ENCODE measurements at regions not wholly inside any gene's neighbourhood (a gene's known extent, or its start where the extent isn't known, plus 50 kb on each side); places are given as distances from the start of the nearest gene placed in this dataset.

DNA sequence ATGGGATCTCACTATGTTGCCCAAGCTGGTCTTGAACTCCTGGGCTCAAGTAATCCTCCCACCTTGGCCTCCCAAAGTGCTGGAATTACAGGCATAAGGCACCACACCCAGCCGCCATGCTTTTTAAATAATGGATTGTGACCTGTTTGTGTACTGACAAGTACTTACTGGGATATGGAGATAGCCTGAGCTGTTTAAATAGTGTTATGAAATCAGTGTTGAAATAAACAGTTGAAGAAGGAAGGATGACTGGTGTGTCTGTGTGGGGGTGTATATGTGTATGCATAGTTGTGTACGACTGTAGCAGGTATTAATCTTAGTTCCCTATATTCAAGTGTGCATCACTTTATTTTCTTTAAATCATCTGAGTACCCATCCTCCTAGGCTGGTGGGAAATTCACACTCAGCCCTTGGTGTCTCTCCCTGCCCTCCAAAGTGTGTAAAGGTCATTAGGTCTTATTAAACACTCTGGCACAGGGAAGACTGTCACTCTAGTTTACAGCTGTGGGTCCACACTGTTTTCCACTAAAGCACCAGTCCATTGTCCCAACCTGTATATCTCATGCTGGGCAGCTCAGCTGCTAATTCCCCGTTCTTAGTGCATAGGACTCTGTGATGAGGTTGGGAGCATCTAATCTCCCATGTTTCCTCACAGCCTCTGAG, 91.0 kb downstream of the SNX18 start:
- TF ChIP-seq, protein P1, sequence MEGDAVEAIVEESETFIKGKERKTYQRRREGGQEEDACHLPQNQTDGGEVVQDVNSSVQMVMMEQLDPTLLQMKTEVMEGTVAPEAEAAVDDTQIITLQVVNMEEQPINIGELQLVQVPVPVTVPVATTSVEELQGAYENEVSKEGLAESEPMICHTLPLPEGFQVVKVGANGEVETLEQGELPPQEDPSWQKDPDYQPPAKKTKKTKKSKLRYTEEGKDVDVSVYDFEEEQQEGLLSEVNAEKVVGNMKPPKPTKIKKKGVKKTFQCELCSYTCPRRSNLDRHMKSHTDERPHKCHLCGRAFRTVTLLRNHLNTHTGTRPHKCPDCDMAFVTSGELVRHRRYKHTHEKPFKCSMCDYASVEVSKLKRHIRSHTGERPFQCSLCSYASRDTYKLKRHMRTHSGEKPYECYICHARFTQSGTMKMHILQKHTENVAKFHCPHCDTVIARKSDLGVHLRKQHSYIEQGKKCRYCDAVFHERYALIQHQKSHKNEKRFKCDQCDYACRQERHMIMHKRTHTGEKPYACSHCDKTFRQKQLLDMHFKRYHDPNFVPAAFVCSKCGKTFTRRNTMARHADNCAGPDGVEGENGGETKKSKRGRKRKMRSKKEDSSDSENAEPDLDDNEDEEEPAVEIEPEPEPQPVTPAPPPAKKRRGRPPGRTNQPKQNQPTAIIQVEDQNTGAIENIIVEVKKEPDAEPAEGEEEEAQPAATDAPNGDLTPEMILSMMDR (IDR thresholded peaks at IDR 0.05), result no peak
- no peak for TF ChIP-seq POLR2A (IDR thresholded peaks at IDR 0.05)

All from right lobe of liver (tissue), 4 donors.